ENCODE measurements at regions not wholly inside any gene's neighbourhood (a gene's known extent, or its start where the extent isn't known, plus 50 kb on each side); places are given as distances from the start of the nearest gene placed in this dataset.

DNA sequence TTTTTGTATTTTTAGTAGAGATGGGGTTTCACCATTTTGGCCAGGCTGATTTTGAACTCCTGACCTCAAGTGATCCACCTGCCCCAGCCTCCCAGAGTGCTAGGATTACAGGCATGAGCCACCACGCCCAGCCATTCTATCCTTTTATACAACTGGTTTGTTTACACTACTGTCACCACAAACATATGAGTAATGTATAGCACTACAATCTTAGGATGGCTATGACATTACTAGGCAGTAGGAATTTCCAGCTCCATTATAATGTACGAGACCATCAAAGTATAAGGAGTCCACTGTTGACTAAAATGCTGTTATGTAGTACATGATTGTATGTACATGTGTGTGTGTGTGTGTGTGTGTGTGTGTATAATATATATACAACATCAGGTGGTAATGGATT, 1126.1 kb upstream of the LRRN3 start:
- DNase-seq, result no peak

DNA sequence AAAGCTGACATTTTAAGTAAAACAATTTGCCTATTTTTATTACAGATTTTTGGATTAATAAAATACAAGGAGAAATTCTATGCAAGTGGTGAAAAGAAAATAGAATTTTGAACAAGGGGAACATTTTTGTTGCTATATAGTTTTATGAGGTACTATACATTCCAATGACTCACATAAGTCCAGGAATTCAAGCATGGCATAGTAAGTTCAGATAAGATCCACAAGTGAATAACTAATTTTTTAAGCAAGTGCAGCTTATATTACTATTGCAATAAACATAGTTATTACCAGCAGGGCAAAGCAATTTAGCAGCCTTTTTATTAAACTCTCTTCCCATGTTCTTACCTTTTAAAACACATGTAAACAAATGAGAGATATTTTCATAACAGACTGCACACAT, 1123.5 kb upstream of the LRRN3 start:
- no peak for DNase-seq

DNA sequence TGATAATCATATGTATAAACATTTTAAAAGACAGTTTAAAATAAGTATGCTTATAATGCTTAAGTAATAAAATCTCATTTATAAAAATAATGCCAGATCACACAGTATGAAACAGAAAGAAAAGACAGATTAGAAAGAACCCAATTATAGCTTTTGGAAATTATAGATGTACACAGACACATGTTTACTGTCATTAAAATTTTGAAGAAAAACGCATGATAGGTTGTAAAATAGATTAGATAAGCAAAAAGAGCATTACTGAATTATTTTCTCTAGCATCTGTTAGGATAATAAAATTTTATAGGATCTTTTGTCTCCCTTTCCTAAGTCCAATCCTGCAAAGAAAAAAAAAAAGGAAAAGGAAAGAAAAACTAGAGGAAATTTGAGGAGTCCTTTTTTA, 1107.3 kb upstream of the LRRN3 start:
- no peak for DNase-seq

DNA sequence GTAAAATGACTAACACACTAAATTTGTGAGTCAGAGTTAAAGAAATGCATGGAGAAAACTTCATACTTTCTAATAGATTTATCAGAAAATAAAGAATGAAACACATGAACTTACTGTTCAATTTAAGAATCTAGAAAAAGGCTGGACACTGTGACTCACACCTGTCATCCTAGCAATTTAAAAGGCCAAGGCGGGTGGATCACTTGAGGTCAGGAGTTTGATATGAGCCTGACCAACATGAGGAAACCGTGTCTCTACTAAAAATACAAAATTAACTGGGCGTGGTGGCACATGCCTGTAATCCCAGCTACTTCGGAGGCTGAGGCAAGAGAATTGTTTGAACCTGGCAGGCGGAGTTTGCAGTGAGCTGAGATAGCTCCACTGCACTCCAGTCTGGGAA, 1106.2 kb upstream of the LRRN3 start:
- DNase-seq, result no peak

DNA sequence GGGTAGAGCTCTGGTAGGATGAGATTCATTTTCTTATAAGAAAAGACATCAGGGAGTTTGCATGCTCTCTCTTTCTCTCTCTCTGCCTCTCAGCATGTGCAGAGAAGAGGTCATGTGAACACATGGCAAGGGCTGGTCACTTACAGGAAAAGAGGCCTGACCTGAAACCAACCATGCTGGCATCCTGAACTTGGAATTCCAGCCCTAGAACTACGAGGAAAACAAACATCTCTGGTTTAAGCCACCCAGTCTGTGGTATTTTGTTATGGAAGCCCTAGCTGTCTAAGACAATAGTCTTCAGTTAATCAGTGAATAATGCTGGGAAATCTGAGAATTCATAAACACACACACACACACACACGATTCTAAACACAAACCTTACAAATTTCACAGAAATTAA, 1104.2 kb upstream of the LRRN3 start:
- no peak for DNase-seq

DNA sequence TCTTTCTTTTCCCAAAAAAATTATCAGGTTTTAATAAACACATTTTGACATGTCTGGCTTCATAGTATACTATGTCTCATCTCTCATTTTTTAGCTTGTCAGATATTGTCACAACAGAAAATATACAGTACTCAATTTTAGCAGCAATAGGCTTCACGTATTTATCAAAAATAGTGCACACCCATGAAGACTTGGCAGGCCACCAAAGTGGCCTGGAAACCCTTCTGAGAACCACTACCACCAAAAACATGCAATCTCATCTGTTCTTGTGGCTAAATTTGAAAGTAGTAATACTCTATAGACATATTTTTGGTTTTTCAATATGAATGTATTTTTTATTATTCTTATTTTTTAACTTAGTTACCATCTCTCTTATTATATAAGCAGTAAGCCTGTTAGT, 1094.5 kb upstream of the LRRN3 start:
- no peak for DNase-seq

DNA sequence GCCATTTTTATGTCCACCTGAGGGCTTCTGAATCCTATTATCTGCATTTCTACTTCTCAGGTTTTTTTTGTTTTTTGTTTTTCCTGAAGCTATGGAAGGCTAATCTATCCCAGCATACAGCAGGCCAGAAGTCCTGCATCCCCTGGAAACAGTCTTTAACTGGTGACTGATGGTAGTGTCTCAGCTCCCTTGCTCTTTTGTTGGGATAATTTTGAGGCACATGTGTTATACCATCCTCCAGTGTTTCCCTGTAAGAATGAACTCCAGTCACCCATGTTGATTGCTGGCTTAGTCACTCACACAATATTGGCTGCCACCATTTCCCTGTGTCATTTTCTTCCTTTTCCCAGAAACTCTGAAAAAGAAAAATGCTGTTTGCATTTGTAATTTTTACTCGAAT, 1094.0 kb upstream of the LRRN3 start:
- DNase-seq, result no peak

DNA sequence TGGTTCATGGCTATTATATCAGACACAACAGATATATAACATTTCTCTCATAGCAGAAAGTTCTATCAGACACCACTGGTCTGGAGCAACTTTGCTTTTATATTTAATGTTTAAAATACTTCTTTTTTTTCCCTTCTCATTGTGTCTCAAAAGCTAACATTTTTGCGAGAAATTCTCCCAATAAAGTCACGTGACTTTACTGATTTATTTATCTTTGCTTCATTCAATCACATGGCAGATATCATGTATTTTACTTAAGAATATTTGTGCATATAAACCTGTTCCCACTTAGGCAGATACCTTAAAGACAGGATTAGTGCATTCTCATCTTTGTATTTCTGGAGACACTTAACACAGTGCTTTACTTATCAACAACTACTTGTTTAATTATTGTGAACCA, 1093.1 kb upstream of the LRRN3 start:
- DNase-seq, result no peak

DNA sequence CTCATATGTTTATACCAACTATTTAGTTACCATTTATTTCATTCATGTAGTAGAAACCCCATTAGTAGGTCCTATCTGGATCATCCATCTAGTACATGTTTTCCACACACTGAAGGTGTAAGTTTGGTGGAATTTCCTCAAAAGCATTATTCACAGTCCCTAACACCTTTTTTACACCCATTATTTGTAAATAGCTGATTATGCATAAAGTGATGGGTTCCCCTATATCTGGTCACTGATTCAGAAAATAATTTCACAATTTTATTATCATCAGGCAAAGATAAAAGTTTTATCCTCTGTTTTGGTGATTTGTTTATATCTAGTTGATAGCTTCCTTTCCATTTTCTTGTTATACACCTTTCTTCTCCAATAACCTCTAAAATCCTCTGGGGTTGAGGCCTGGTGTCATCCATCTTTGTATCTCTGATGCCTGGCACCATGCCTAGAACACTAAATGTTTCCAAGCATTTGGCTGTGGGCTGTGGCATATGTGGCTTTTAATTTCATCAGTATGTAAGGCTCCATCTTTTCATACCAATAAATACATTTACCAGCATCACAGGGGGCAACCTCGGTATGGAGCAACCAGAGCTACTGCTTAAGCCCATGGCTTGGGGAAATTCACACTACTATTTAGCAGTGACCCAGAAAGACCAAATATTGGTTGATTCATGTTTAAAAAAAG, 1089.5 kb upstream of the LRRN3 start:
- DNase-seq, result peak; percentile 5

DNA sequence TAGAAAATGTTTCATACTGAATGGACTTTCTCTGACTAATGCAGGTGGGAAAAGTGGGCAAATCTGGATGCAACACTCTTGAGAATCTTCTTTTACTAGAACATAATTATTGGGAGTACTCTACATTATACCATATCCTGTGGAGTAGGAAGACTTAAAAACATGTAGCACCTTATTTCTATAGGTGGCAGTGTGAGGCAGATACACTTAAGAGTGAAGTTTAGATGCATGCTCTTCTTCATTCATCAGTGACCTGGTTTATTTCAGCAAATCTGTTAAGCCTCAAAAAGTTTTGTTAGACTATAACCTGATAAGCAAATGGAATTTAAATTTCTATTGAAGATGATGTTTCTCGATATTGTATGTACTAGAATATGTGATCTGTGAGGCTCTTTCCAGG, 1087.1 kb upstream of the LRRN3 start:
- no peak for DNase-seq

DNA sequence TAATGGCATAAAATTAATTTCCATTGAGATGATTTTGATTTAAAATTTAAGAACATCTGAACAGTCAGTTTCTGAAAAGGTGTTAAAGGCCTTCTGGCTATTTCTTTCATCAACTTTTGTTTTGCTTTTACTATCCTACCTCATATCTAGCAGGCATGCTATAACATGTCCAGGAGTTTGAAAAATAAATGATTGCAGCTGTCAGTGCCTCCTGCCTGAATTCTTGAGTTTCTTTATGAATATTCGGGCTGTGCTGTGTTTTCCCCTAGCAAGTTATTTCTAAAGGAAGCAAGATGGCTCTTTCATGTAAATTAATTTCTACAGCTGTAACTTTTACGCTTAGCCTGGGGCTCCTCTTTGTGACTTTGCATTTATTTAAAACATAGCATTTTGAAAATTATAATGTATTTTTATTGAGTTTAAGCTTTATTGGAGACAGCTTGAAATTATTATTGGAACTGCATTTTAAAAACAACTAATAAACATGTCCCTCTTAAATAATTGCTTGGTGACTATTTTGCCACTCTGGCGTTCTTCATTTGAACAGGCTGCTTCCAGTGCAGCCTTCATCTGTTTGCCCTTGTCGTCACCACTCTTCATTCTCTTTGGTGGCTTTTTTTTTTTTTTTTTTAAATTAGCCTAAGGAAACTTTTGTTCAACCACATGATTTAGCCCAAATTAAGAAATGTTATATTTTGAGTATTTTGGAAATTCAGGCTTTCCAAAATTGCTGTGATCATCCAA, 1083.4 kb upstream of the LRRN3 start:
- DNase-seq, result no peak

DNA sequence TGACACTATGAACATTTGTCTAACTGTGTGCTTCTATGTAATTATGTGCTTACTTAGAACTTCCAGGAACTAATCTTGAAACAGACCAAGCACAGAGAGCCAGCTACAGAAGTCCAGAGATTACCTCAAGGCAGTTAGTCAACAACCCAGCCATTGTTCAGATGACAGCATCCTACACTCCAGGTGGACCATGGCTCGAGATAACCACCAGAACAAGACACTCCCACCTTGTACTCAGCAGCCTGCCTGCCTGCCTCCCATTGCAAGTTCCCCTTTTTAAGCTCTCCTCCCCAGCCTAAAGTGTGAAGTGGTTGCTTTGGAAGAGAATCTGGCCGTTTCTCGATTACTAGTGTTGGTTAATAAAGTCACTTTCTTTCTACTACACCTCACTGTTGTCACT, 1080.6 kb upstream of the LRRN3 start:
- no peak for DNase-seq

DNA sequence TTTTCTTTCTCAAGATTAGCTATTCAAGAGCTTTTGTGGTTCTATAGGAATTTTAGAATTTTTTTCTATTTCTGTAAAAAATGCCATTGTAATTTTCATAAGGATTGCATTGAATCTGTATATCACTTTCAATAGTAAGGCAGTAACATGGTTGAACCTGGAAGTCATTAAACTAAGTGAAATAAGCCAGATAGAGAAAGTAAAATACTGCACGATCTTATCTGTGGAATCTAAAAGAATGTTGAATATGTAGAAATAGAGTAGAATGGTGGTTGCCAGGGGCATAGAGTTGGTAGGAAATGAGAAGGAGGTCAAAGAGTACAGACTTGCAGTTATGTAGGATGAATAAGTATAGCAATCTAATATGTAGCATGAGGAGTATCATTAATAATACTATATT, 1073.5 kb upstream of the LRRN3 start:
- no peak for DNase-seq

DNA sequence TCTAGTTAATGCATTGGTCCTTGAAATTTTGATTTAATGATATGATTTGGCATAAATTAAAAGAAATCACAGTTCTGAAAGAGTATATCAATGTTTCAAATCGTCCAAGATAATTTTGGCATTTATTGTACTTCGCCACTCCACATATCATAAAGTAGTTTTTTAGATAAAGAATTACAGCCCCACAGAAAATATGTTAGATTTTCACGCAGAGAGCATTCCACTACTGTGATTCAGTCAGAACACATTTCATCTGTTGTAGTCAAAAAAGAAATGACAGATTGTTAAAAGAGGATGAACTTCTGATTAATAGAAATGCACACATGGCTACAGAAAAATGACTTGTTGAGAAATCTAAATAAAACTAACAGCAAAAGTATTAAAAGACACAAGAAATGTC, 1063.5 kb upstream of the LRRN3 start:
- no peak for DNase-seq

DNA sequence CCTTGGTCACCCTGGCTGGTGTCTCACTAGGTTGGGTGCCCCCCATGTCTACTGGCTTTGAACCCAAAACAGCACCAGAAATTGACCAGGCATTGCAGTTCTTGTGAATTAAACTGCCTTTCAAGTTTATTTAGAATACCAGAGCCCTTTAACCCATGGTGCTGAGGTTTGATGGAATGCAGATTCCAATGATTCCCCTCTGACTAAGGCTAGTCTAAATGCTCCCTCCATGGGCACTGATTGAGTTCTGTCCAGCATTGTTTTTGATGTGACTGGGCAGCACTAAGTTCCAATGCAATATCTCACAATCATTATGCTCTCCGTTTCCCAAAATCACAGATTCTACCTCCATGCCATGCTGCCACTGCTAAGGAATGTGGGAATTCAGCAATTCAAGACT, 1047.4 kb upstream of the LRRN3 start:
- DNase-seq, result peak; percentile 7

DNA sequence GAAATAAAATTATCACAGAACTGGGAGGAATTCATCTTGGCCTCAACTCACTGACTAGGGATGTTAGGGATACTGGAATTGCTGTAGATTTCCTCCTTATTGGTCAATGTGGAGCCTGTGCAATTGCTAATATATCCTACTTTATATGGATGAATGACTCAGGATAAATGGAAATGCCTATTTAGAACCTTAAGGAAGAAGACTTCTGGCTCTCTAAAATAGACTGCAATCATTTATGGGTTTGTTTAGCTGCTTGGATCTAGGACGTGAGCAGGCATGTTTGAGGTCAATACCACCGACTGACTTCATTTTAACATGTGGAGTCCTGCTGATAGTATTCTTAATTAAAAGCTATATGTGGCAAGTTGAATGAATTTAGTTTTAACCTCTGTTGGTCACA, 1040.1 kb upstream of the LRRN3 start:
- DNase-seq, result peak; percentile 25

DNA sequence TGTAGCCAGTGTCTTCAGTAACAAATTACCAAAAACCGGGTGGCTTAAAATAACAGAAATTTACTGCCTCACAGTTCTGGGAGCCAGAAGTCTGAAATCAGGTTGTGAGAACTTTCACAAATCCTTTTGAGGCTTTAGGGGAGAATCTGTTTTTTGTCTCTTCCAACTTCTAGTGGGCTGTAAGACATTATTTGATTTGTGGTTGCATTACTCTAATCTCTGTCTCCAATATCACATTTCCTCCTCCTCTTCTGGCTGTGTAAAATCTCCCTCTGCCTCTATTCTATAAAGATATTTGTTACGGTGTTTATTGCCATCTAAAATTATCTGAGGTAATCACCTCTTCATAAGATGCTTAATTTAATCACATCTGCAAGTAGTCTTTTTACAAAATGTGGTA, 1039.6 kb upstream of the LRRN3 start:
- DNase-seq, result no peak

DNA sequence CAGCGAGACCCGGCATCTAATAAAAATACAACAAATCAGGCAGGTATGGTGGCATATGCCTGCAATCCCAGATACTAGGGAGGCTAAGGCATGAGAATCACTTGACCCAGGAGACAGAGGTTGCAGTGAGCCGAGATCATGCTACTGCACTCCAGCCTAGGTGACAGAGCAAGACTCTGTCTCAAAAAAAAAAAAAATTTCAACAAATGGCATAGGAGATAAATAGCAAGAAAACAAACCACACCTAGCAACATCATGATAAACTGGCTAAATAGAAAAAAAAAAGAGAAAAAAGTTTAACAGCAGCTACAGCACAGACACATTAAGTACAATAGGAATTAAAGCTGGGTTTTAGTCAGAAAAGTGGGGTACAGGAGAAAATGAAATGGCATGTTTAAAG, 1034.6 kb upstream of the LRRN3 start:
- no peak for DNase-seq

DNA sequence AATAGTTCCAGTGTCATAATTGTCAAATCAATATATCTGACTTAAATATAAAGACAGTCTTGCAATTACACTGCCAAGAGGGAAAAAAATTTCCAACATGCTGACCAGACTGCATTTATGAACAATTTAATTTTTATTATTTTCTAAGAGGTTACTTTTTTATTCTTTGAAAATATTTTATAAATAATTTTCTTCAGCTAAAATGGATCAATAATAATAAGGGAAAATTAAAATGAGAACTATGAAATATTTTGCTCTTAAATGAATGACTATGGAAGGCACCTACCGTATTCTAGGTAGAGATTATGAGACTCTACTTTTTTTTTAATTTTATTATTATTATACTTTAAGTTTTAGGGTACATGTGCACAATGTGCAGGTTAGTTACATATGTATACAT, 1032.5 kb upstream of the LRRN3 start:
- DNase-seq, result no peak

DNA sequence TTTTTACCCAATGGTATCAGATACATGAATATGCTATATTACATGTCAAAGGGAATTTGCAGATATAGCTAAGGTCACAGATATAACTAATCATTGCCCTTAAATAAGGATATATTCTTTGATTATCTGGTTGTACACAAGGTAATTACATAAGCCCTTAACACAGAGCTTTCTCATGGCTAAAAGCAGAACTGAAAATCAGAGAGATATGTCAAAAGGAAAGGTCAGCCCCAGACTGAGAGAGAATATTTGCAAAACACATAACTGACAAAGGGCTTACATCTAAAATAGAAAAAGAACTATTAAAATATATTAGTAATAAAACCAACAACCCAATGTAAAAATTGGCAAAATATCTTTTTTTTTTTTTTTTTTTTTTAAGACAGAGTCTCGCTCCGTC, 1029.5 kb upstream of the LRRN3 start:
- no peak for DNase-seq

DNA sequence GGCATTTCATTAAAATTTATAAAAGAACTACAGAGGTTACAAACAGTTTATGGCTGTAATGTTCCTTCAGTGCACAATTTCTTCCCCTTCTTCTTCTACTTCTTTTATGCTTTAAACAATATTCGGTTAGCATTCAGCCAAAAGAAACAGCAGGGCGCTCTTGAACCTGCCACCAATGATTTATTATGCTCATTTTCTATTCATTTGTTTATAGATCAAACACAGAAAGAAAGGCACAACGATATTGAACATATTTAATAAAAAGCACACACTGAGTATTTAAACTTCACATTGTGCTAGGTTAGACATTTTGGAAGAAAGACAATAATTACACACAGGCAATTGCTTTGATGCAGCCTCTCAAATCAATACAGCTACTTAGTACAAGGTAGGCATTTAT, 1025.8 kb upstream of the LRRN3 start:
- no peak for DNase-seq

DNA sequence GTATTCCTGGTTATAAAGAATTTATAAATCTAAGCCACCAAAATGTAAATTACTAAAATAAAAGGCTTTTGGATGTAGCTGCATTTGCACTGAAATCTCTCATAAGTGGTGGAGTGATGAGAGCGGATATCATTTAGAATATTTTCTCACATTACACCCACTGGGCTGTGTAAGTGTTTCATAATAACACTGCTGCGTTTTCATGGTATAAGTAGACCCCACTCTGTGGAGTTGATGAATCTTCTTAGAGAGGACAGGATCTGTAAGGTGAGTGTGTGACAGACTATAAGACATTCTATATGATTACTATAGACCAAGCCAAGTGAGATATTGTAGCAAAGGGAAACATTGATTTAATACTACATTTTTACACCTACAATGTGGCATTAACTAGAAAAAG, 1024.1 kb upstream of the LRRN3 start:
- DNase-seq, result no peak

DNA sequence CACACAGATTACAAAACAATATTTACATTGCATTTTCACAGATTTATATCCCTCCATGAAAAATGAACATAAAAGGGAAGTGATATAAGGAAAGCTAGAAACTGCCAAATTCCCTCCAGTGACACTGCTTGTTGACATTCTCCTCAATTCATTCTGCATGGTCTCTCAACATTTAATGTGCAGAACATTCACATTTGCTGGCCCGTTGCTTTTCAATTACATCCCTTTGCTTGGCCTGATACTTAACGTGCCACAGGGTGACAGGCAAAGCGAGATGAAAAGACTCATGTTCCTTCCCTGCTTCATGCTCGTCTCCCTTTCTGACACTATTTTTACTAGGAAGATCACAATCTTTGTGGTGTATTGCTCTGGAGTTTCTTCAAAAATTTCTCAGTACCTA, 1019.7 kb upstream of the LRRN3 start:
- no peak for DNase-seq

DNA sequence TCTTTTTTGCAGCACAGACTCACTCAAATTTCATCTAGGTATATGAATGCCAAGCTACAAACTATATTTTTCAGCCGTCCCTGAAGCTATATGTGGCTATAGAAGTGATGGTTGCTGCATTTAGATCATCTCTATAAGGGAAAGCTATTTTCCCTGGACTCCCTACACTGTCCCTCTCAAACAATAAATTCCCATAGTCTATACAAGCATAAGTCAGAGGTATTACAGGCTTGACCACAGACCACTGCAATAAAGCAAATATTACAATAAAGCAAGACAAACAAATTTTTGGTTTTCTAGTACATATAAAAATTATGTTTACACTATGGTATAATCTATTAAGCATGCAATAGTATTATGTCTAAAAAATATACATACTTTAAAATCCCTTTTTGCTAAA, 1015.5 kb upstream of the LRRN3 start:
- DNase-seq, result no peak

DNA sequence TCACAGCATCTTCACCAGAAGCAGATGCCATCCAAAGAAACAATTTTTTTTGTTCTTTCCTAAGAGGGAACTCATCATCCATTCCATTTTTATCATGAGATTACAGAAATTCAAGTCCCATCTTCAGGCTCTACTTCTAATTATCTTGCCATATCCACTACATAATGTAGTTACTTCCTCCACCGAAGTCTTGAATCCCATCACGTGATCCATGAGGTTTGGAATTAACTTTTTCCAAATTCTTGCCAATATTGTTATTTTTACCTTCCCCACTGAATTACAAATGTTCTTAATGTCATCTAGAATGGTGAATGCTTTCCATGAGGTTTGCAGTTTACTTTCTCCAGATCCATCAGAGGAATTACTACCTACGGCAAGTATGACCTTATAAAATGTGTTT, 1014.7 kb upstream of the LRRN3 start:
- no peak for DNase-seq
